Fibroblast of villous mesenchyme (primary cell): ENCODE measurements at regions not wholly inside any gene's neighbourhood (a gene's known extent, or its start where the extent isn't known, plus 50 kb on each side); places are given as distances from the start of the nearest gene placed in this dataset.
"Not testable (repeated sequence)": the region's sequence is repeated elsewhere in the genome, so short reads cannot be mapped to it uniquely, and the experiment has no call there.

Experiments used
- DNase-seq: peaks from one replicate; pipeline ENCODE4 v3.0.0-alpha.2; 2010; ENCODE audit warnings: low read depth
- H3K4me3 ChIP-seq: 2 replicates; pipeline ENCODE4 v1.5.1; 2011; ENCODE audit warnings: low read depth, mild to moderate bottlenecking, low read length
- CTCF ChIP-seq: IDR thresholded peaks from 2 replicates; pipeline ENCODE4 v1.5.1; 2012; ENCODE audit warnings: low read depth, mild to moderate bottlenecking, low read length; ENCODE audit not compliant: insufficient read depth

GRCh38 chr2:39494784-39495251, 57.7 kb upstream of the MAP4K3 start:
- H3K4me3 ChIP-seq = no peak overlapping the region
- no peak for TF ChIP-seq CTCF
- peak; percentile 95 for DNase-seq

- no peak for TF ChIP-seq CTCF
- no peak overlapping the region for H3K4me3 ChIP-seq
- DNase-seq = peak; percentile 82
Measured at GRCh38 chr2:39497082-39497801, 60.2 kb upstream of the MAP4K3 start.

- not testable (repeated sequence) for DNase-seq, H3K4me3 ChIP-seq
Measured at GRCh38 chr2:39498176-39498575, 61.1 kb upstream of the MAP4K3 start.

- H3K4me3 ChIP-seq = no peak overlapping the region
- no peak for DNase-seq
- no peak for TF ChIP-seq CTCF
Measured at GRCh38 chr2:39498786-39499185, 61.7 kb upstream of the MAP4K3 start.

- no peak for DNase-seq
- H3K4me3 ChIP-seq = no peak overlapping the region
- TF ChIP-seq CTCF = no peak
Measured at GRCh38 chr2:39499336-39499735, 62.3 kb upstream of the MAP4K3 start.

GRCh38 chr2:39501412-39501811, 64.3 kb upstream of the MAP4K3 start:
- no peak for DNase-seq
- no peak for TF ChIP-seq CTCF
- no peak overlapping the region for H3K4me3 ChIP-seq

- DNase-seq = no peak
- H3K4me3 ChIP-seq = no peak overlapping the region
- no peak for TF ChIP-seq CTCF
Measured at GRCh38 chr2:39503277-39503676, 66.2 kb upstream of the MAP4K3 start.
